ENCODE measurements at regions not wholly inside any gene's neighbourhood (a gene's known extent, or its start where the extent isn't known, plus 50 kb on each side); places are given as distances from the start of the nearest gene placed in this dataset.
"Not testable (repeated sequence)": the region's sequence is repeated elsewhere in the genome, so short reads cannot be mapped to it uniquely, and the experiment has no call there.

DNA sequence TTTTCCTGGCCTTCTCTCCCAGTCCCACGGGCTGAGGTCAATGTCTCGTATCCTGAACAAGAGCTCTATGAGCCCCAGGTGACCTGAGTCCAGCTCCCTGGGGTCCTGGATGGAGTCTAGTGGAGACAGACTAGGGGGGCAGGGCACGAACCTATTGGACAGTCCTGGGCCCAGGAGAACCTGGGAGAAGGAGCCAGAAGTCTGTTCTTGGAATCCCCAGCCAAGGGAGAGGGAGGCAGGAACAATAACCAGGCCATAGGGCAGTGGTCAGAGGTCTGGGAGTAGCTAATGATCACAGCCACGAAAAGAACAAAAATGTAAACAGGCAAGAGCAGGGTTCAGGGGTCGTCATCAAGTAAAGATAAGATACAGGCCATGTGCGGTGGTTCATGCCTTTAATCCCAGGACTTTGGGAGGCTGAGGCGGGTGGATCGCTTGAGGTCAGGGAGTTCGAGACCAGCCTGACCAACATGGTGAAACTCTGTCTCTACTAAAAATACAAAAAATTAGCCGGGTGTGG, 60.8 kb downstream of the COPRS start:
- ChIA-PET CTCF (no interaction called here), POLR2A (no interaction called here)
- Mint-ChIP-seq H3K9me3 (no peaks in the 10 kb centered on the region), H3K36me3 (ENCODE audit: low read depth) (no peaks in the 10 kb centered on the region), H3K4me1 (no peaks in the 10 kb centered on the region), H3K4me3 (no peak overlapping the region), H3K27ac (no peak overlapping the region), H3K27me3 (no peaks in the 10 kb centered on the region)
- no peak for DNase-seq

DNA sequence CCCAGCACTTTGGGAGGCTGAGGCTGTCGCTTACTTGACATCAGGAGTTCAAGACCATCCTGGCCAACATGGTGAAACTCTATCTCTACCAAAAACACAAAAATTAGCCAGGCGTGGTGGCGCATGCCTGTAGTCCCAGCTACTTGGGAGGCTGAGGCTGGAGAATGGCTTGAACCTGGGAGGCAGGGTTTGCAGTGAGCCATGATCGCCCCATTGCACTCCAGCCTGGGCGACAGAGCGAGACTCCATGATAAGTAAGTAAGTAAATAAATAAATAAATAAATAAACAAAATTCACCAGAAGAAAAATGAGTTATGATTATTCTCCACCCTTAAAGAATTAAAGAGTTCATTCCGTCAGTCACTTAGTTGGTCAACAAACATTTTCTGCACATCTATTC, 63.1 kb downstream of the COPRS start:
- H3K4me1 Mint-ChIP-seq; DNase-seq; H3K36me3 Mint-ChIP-seq (ENCODE audit: low read depth); H3K9me3 Mint-ChIP-seq; H3K27me3 Mint-ChIP-seq; H3K27ac Mint-ChIP-seq; CTCF ChIA-PET; H3K4me3 Mint-ChIP-seq; POLR2A ChIA-PET: not testable (repeated sequence)

DNA sequence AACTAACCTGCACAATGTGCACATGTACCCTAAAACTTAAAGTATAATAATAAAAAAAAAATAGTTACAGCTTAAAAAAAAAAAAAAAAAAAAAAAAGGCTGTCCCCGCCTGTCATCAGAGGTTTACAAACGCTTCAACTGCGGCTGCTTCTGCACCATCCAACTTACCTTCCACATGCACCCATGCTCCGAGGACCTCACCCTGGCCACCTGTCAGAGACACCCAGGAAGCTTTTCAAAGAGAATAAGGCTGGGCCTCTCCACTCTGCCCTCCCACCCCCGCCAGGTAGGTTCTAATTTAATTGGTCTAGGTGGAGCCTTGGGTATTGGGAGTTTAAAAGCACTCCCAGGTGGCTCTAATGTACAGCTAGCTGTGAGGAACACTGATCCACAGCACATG, 64.9 kb downstream of the COPRS start:
- H3K36me3 Mint-ChIP-seq (ENCODE audit: low read depth) = no peaks in the 10 kb centered on the region
- DNase-seq = no peak
- ChIA-PET CTCF (no interaction called here), POLR2A (no interaction called here)
- no peaks in the 10 kb centered on the region for H3K27me3 Mint-ChIP-seq
- no peaks in the 10 kb centered on the region for H3K4me1 Mint-ChIP-seq
- no peak overlapping the region for H3K4me3 Mint-ChIP-seq
- no peak overlapping the region for H3K27ac Mint-ChIP-seq
- H3K9me3 Mint-ChIP-seq = no peaks in the 10 kb centered on the region

DNA sequence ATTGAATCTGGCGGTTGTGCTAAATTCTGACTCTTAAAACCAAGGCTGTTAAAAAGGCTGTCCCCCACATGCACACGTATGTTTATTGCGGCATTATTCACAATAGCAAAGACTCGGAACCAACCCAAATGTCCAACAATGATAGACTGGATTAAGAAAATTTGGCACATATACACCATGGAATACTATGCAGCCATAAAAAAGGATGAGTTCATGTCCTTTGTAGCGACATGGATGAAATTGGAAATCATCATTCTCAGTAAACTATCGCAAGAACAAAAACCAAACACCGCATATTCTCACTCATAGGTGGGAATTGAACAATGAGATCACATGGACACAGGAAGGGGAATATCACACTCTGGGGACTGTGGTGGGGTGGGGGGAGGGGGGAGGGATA, 65.4 kb downstream of the COPRS start:
- H3K4me1 Mint-ChIP-seq; H3K36me3 Mint-ChIP-seq (ENCODE audit: low read depth); POLR2A ChIA-PET; H3K4me3 Mint-ChIP-seq; H3K27me3 Mint-ChIP-seq; H3K27ac Mint-ChIP-seq; CTCF ChIA-PET; DNase-seq; H3K9me3 Mint-ChIP-seq: not testable (repeated sequence)

DNA sequence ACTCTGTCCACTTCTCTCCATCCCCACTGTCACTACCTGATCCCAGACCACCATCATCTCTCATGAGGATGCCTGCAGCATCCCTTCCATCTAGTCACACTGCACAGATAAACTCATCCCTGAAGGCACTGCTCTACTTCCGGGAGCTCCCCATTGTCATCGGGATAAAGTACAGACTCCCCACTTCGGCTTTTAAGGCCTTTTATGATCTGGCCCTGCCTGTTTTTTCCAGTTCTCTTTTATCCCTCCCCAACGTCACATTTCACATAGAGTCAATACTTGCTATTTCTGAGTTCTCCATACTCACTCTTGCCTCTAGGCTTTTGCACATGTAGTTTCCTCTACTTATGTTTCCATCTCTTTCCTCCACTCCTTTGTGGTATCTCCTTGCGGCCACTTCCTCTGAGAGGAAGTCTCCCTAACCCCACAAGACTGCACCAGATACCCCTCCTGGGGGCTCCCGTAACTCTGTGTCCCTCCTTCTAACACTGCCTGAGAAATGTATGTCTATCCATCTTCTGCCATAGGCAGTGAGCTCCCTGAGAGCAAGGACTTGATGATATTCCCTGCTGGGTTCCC, 66.9 kb downstream of the COPRS start:
- POLR2A ChIA-PET = no interaction called here
- DNase-seq = no peak
- H3K9me3 Mint-ChIP-seq = no peaks in the 10 kb centered on the region
- no peak overlapping the region for H3K27ac Mint-ChIP-seq
- H3K4me3 Mint-ChIP-seq = no peak overlapping the region
- H3K36me3 Mint-ChIP-seq (ENCODE audit: low read depth) = no peaks in the 10 kb centered on the region
- peaks cover 4% of the 10 kb centered on the region for H3K27me3 Mint-ChIP-seq
- CTCF ChIA-PET = no interaction called here
- H3K4me1 Mint-ChIP-seq = no peaks in the 10 kb centered on the region

DNA sequence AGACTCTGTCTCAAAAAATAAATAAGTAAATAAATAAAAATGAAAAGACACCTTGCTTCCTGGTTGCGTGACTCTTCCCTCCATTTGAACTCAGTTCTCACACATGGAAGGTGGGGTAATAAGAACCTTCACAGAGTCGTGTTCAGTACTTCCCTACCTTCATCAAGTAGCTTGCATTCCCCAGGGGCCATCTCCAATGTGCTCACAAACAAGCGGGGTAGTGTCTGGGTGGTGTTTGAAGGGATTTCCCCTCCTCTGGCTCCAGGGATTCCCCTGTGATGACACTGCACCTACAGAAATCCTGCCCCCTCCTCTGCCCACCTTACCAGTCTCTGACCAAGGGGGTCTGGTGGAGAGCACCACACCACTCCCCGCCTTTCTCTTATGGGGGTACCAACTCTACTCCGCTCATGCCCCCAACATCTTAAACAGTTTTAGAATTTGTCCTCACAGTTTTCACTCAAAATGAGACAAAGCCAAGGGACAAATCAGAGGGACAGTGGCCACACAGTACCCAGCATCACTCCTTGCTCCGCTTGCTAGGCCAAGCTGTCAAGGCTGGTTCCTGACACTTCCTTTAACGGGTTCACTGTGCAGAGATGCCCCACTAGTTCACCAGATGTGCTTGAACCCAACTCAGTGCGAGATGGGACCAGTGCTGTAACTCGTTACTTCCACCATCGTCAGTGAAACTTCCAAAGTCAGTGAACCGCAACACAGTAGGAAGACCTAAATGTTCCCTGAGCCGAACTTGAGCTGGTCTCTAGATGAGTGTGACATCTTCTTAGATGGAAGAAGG, 69.1 kb downstream of the COPRS start:
- no peak for DNase-seq
- H3K9me3 Mint-ChIP-seq = no peaks in the 10 kb centered on the region
- no peaks in the 10 kb centered on the region for H3K36me3 Mint-ChIP-seq (ENCODE audit: low read depth)
- peaks cover 4% of the 10 kb centered on the region for H3K27me3 Mint-ChIP-seq
- H3K27ac Mint-ChIP-seq = no peak overlapping the region
- ChIA-PET CTCF (no interaction called here), POLR2A (no interaction called here)
- no peak overlapping the region for H3K4me3 Mint-ChIP-seq
- no peaks in the 10 kb centered on the region for H3K4me1 Mint-ChIP-seq

DNA sequence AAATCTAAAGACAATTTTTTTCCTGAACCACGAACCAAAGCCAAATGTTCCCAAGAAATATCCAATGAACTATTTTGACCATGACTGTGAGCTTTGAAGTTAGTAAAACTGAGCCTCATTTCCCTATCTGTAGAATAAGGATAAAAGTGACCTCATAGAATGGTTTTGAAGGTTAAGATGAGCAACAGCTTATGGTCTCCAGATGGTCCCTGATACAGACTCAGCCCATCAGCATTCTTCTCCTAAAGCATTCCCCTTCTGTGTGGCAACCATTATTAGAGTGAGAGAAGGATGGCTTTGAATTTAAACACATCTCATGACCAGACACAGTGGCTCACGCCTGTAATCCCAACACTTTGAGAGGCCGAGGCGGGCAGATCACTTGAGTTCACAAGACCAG, 70.1 kb downstream of the COPRS start:
- CTCF ChIA-PET = no interaction called here
- Mint-ChIP-seq H3K4me3 (no peak overlapping the region), H3K27me3 (peaks cover 4% of the 10 kb centered on the region), H3K36me3 (ENCODE audit: low read depth) (no peaks in the 10 kb centered on the region), H3K4me1 (no peaks in the 10 kb centered on the region), H3K9me3 (no peaks in the 10 kb centered on the region), H3K27ac (no peak overlapping the region)
- no peak for DNase-seq
- POLR2A ChIA-PET = no interaction called here

DNA sequence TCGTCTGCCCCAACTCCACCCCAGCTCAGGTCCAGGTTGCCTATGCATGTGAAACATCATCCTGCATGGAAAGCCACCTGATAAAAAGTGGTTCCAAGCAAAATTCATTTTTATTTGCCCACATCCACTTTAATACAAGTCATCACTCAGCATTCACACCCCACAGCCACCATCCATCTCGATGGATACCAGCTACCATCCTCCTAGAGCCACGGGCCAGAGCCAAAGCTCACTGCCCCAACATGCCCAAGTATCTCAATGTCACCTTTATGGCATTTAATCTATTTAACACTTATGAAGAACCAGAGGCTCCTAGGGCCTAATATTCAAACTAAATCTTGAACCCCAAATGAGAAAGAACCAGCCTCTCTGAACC, 70.5 kb downstream of the COPRS start:
- Mint-ChIP-seq H3K27ac (no peak overlapping the region), H3K4me3 (no peak overlapping the region), H3K4me1 (no peaks in the 10 kb centered on the region), H3K27me3 (peaks cover 4% of the 10 kb centered on the region), H3K9me3 (no peaks in the 10 kb centered on the region), H3K36me3 (ENCODE audit: low read depth) (no peaks in the 10 kb centered on the region)
- POLR2A ChIA-PET = no interaction called here
- CTCF ChIA-PET = no interaction called here
- DNase-seq = no peak

DNA sequence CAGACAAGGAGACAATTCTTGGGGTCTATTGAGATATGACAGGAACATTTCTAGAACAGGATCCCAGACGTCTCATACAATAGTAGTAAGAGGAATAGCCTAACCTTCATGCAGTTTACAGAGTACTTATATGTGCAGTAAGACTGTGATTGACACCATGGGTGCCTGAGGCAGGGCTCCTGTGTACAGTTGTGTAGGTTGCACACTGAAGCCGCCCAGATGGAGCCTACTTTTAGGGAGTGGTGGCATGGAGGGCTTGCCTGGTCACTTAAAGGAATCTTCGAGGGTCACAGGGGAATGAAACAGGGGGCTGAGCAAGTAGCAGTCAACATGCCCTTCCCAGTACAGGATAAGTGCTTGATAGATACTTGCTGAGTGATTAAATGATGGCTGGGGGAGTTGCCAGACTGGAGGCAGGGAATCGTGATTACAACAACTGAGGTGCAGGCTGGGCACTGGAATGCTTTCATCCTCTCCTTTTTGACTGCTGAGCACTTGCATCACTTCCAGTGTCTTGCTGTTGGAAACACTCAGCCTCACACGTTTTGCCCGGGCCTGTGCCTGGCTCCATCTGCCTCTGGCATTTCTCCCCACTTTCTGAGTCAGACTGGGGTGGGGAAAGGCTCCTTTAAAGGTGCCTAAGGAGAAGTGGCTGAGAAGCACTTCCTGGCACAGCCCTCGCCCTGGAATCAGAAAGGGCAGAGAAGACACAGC, 71.0 kb downstream of the COPRS start:
- H3K4me1 Mint-ChIP-seq = no peaks in the 10 kb centered on the region
- H3K27me3 Mint-ChIP-seq = peaks cover 8% of the 10 kb centered on the region
- POLR2A ChIA-PET = no interaction called here

DNA sequence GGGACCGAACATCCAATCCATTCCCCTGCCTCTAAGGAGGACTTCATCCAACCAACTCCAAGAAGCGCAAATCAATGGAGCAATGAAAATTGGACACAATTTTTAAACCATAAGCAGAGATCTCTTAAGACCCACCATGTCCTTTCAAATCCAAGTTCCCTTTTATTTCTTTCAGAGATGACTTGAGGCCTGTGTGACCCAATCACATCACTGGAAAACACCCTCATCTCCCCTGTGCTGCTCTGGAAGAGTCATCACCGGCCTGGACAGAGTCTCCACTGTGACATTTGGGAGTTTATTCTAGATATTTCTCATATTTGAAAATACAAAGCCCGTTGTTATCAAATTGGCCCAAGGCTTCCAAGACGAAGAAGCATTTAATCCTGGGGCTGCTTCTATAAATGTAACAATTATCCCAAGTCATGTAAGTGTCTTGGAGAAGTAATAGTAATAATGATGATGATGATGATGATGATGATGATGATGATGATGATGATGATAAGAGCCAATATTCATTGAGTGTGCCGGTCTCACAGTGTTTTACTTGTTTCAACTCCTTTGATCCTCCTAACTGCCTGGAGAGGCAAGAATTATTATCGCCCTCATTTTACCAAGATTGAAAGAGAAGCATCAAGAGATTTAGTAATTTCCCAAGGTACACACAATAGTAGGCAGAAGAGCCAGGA, 72.1 kb downstream of the COPRS start:
- Mint-ChIP-seq H3K4me3 (no peak overlapping the region), H3K27me3 (peaks cover 17% of the 10 kb centered on the region), H3K27ac (no peak overlapping the region), H3K9me3 (no peaks in the 10 kb centered on the region), H3K4me1 (no peaks in the 10 kb centered on the region), H3K36me3 (ENCODE audit: low read depth) (no peaks in the 10 kb centered on the region)
- POLR2A ChIA-PET = no interaction called here
- CTCF ChIA-PET = no interaction called here
- no peak for DNase-seq

More for the DNA sequence above, 71.0 kb downstream of the COPRS start:
- Mint-ChIP-seq H3K4me3 (no peak overlapping the region), H3K9me3 (no peaks in the 10 kb centered on the region), H3K27ac (no peak overlapping the region), H3K36me3 (ENCODE audit: low read depth) (no peaks in the 10 kb centered on the region)
- CTCF ChIA-PET = no interaction called here
- no peak for DNase-seq

DNA sequence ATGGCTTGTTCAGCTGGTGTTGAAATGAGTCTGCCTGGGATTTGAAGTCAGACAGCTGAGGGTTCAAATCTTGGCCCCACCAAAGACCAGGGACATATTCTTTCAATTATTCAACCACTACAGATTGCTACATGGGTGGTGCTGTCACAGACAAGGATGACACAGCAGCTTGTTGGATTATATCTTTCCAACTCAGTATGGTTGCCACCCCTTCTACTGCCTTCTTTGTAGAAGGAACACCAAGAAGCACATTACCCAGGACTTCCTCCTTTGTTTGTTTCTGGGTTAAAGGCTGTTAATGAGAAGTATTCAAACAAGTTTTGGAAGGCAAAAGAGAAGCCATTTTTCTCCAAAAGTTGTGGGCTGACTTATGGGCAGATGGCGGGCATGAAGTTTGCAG, 78.6 kb downstream of the COPRS start:
- ChIA-PET POLR2A (no interaction called here), CTCF (no interaction called here)
- Mint-ChIP-seq H3K4me1 (no peaks in the 10 kb centered on the region), H3K4me3 (no peak overlapping the region), H3K9me3 (no peaks in the 10 kb centered on the region), H3K27me3 (peaks cover 22% of the 10 kb centered on the region), H3K36me3 (ENCODE audit: low read depth) (no peaks in the 10 kb centered on the region), H3K27ac (no peak overlapping the region)
- no peak for DNase-seq

DNA sequence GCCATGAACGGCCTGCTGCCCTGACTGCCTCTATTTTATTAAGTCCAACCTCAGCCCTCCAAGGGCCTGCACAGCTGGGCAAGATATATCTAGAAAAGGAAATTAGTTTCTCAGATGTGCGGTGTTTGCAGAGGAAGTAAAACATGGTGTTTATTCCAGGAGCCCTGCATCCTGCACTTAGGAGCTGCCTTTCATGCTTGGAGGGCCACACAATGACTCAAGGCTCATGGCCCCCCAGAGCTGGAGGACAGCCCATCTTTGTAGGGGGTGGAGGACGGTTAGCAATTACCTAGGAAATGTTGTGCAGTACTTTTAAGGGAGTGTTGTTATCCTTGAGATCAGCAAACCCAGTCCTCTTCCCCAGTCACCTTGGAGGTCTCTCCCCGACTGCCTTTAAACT, 80.5 kb downstream of the COPRS start:
- no peak for DNase-seq
- ChIA-PET CTCF (no interaction called here), POLR2A (no interaction called here)
- peaks cover 25% of the 10 kb centered on the region for H3K27me3 Mint-ChIP-seq
- H3K27ac Mint-ChIP-seq = no peak overlapping the region
- H3K9me3 Mint-ChIP-seq = no peaks in the 10 kb centered on the region
- no peaks in the 10 kb centered on the region for H3K36me3 Mint-ChIP-seq (ENCODE audit: low read depth)
- no peak overlapping the region for H3K4me3 Mint-ChIP-seq
- H3K4me1 Mint-ChIP-seq = no peaks in the 10 kb centered on the region

DNA sequence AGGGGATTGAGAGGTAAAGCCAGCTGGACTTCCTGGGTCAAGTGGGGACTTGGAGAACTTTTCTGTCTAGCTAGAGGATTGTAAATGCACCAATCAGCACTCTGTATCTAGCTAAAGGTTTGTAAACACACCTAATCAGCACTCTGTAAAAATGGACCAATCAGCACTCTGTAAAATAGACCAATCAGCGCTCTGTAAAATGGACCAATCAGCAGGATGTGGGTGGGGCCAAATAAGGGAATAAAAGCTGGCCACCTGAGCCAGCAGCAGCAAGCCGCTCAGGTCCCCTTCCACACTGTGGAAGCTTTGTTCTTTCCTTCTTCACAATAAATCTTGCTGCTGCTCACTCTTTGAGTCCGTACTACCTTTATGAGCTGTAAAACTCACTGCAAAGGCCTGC, 87.7 kb downstream of the COPRS start:
- H3K27ac Mint-ChIP-seq; POLR2A ChIA-PET; H3K36me3 Mint-ChIP-seq (ENCODE audit: low read depth); H3K4me3 Mint-ChIP-seq; H3K9me3 Mint-ChIP-seq; CTCF ChIA-PET; DNase-seq; H3K4me1 Mint-ChIP-seq: not testable (repeated sequence)
- H3K27me3 Mint-ChIP-seq = peaks cover 13% of the 10 kb centered on the region
